ENCODE measurements at regions not wholly inside any gene's neighbourhood (a gene's known extent, or its start where the extent isn't known, plus 50 kb on each side); places are given as distances from the start of the nearest gene placed in this dataset.
"Not testable (repeated sequence)": the region's sequence is repeated elsewhere in the genome, so short reads cannot be mapped to it uniquely, and the experiment has no call there.

DNA sequence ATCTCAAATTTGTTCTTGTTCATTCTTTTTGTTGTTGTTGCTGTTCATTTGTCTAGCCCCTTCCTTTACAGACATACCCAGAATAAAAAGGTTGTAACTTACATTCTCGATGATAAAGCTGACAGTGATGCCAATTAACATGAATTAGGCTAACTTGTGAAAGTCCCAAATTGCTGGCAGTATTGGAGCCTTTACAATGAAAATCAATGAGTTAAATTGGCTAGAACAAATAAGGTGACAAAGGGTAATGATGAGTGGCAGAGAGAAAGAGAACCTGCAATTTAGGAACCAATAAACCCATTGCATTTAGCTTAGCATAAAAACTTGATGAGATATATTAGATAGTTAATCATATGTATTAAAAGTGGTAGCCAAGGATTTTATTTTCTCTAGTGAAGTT lies 521.0 kb downstream of the ADCYAP1 start:
- no peak for DNase-seq

DNA sequence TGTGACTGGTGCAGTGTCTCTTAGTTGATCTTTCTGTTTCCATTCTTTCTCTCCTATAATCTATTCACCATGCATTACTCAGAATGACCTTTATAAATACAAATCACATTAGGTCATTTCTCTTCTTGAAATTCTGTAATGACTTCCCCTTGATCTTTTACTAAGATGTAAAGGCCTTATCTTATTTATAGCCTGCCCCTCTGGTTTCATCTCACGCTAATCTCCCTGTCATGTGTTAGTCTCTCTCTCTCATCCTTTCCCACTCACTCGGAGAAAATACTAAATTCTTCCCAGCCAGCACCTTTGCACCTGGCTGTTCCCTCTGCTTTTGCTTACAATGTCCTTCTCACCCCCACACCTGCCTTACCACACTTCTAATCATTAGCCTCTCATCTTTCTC lies 530.8 kb downstream of the ADCYAP1 start:
- no peak for DNase-seq

- peak in 1 of 4 experiments; percentile 0 for DNase-seq
These were observed 531.5 kb downstream of the ADCYAP1 start for GRCh38 chr18:1436199-1436598.

GRCh38 chr18:1438458-1438910 lies 533.8 kb downstream of the ADCYAP1 start:
- no peak for DNase-seq

DNA sequence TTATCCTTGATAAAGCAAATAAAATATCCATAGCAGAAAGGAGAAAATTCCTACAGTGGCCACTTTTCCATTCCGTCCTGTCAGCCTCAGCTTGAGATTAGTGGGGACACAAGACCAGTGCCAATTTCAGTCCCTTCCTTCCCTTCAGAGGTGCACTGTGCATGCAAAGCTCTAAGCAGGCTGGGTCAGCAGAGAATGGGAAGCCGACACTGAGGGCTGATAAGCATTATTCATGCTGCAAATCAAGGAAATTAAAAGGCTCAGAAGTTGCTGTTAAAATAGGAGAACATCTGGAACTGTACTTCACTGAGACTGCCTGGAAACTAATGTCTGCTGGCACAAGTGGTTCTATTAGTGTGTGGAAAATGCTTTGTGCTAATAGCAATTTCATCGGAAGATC lies 534.3 kb downstream of the ADCYAP1 start:
- DNase-seq, result no peak

DNA sequence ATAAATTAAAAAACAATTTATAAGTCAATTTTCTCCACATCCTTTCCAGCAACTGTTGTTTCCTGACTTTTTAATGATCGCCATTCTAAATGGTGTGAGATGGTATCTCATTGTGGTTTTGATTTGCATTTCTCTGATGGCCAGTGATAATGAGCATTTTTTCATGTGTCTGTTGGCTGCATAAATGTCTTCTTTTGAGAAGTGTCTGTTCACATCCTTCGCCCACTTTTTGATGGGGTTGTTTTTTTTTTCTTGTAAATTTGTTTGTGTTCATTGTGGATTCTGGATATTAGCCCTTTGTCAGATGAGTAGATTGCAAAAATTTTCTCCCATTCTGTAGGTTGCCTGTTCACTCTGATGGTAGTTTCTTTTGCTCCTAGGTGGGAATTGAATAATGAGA lies 539.4 kb downstream of the ADCYAP1 start:
- DNase-seq, result not testable (repeated sequence)

- no peak for DNase-seq
These were observed 542.1 kb downstream of the ADCYAP1 start for GRCh38 chr18:1446765-1447164.

DNA sequence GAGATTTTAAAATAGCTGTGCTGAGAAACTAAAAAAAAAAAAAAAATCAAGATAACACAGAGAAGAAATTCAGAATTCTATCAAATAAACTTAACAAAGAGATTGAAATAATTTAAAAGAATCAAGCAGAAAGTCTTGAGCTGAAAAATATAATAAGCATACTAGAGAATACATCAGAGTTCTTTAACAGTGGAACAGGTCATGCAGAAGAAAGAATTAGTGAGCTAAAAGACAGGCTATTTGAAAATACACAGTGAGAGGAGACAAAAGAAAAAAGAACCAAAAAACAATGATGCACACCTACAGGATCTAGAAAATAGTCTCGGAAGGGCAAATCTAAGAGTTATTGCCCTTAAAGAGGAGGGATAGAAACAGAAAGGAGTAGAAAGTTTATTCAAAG lies 548.1 kb downstream of the ADCYAP1 start:
- no peak for DNase-seq

DNA sequence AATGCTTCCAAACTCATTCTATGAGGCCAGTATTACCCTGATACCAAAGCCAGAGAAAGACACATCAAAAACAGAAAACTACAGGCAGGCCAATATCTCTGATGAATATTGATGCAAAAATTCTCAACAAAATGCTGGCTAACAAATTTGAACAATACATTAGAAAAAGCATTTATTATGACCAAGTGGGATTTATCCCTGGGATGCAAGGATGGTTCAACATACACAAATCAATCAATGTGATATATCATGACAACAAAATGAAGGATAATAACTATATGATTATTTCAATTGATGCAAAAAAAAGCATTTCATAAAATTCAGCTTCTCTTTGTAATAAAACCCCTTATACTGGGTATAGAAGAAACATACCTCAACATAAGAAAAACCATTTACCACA lies 550.9 kb downstream of the ADCYAP1 start:
- no peak for DNase-seq

GRCh38 chr18:1458547-1458946 lies 553.9 kb downstream of the ADCYAP1 start:
- DNase-seq, result no peak

DNA sequence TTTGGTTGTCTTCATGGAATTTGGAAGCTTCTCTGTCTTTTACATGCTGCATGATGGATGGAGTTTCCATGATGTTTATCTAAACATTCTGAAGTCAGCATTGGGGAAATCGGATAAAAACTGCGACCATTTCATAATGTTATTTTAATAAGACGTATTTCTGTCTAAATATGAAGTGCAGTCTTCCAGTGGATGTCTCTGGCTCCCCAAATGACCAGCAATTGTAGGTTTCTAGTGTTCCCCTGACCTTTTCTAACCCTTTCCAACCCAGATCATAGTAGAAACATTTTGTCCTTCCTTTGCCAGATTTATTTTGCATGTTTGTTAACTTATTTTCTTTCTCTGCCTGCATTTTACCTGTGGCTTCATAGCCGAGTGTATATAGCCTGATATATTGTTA lies 559.3 kb downstream of the ADCYAP1 start:
- DNase-seq, result no peak

DNA sequence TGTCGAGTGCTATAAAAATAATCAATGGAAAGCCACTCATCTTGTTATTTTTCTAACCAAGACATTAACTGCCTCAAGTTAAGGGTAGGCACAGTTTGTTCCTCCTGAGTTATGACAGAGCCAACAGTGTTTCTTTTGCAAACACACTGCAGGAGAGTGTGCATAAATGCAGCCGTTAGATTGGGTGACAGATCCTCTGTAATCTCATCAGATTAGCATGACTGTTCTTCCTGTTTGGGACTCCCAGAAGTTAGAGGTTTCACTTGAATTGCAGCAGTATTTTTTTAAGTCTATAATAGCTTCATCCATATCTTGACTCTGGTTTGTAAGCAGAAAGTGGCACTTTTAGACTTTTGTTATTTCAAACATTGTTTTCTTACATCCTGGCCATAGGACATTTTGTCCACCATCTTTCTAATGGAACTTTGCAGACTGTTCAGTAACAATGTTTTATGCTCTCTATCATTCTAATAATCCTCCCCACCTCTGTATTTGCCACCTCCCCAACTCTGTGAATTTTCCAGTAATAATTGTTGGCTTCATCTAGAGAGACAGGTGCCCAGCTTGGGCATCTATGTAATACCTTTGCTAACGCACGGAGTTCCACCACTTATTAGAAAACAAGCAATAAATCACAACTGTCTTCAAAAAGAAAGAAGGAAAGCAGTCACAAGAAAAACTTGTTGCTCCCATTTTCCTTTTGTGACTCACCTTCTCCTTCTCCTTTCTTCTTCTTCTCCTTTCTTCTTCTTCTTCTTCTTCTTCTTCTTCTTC lies 560.0 kb downstream of the ADCYAP1 start:
- no peak for DNase-seq

- DNase-seq, result no peak
These were observed 561.4 kb downstream of the ADCYAP1 start for GRCh38 chr18:1466035-1466434.

DNA sequence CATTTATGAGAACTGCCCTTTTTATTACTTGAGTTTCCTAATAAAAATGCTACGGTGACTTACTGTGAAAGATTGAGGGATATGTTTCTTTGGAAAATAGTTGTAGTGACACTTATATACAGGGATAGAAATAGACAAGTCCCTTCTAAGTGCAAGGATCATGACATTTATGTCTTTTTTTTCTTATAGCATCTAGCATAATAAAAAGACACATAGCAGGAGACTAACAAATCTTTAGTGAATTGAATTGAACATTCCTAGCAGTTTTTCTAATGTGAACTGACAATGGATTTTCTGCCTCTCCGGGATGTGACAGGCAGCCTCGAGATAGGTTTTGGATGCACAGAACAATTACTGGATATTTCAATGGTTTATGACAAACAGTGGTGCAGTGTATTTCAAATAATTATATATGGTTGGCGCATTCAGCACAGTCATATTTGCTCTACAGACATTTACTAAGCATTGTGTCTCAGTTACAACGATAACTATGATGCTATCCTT lies 562.8 kb downstream of the ADCYAP1 start:
- no peak for DNase-seq

GRCh38 chr18:1468550-1468949 lies 563.9 kb downstream of the ADCYAP1 start:
- DNase-seq, result no peak

DNA sequence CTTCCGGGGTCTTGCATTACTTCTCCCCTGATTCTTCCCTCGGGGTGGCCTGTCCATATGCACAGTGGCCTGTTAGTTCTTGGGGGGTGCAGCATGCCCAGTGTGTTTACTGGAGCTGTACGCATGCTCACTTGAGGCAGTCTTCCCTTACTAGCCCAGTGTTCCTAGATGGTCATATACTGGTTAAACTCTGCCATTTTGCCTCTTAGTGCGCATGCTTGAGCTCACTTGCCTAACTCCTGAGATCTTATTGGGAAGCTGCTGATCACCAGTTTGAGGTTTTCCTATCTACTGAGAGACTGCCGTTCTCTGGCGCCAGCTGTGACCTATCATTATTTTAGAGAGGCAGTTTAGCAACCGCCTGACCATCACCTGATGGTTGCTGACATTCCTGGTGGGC lies 571.2 kb downstream of the ADCYAP1 start:
- DNase-seq, result no peak

DNA sequence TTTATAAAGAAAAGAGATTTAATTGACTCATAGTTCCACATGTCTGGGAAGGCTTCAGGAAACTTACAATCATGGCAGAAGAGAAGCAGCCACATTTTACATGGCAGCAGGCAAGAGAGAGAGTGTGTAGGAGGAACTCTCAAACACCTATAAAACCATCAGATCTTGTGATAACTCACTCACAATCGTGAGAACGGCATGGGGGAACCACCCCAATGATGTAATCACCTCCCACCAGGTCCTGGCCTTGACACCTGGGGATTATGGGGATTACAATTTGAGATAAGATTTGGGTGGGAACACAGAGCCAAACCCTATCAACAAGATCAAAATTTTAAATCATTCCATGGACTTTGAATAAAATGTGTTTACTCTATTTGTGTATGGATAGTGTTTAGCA lies 575.6 kb downstream of the ADCYAP1 start:
- DNase-seq, result no peak

- no peak for DNase-seq
These were observed 576.9 kb downstream of the ADCYAP1 start for GRCh38 chr18:1481577-1481976.

- no peak for DNase-seq
These were observed 578.7 kb downstream of the ADCYAP1 start for GRCh38 chr18:1483385-1483784.

DNA sequence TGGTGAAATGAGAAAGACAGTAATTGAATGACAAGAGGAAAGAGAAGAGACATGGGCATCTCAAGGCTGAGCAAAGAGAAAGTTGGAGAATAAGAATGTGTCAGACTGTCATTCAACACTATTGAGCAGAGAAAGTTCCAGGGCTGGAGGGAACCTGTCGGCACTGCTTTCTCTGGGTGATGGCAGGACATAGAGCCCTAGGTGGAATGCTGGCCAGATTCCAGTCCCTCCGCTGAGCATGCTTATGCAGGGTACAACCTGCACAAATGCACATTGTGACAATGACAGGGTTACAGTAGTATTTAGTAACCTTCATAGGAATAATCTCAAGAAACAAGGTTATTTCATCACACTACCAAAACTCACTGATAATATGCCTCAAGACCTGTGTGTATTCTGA lies 582.8 kb downstream of the ADCYAP1 start:
- no peak for DNase-seq

GRCh38 chr18:1488394-1488793 lies 583.7 kb downstream of the ADCYAP1 start:
- no peak for DNase-seq

- no peak for DNase-seq
These were observed 584.3 kb downstream of the ADCYAP1 start for GRCh38 chr18:1488957-1489356.

DNA sequence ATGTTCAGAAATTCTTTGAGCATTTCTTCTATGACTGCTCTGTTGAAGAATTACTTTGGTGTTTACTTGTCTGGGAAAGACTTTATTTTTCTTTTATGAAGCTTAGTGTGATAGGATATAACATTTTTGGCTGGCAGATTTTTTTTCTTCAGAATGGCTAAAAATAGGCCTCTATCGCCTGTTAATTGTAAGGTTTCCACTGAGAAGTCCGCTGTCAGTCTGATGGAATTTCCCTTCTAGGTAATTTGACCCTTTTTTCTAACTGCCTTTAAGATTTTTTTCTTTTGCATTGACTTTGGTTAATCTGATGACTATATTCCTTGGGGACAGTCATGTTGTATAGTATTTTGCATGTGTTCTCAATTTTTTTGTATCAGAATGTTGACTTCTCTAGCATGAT lies 590.7 kb downstream of the ADCYAP1 start:
- DNase-seq, result no peak

- no peak for DNase-seq
These were observed 591.4 kb downstream of the ADCYAP1 start for GRCh38 chr18:1496096-1496495.

- DNase-seq, result no peak
These were observed 593.5 kb downstream of the ADCYAP1 start for GRCh38 chr18:1498216-1498615.
